GM19238 (cell line): ENCODE measurements at regions not wholly inside any gene's neighbourhood (a gene's known extent, or its start where the extent isn't known, plus 50 kb on each side); places are given as distances from the start of the nearest gene placed in this dataset.

ENCODE experiments used
- DNase-seq: peaks from one replicate; pipeline ENCODE4 v3.0.0; 2011; ENCODE audit warnings: low spot score; ENCODE audit not compliant: insufficient read length

GRCh38 chr2:67833632-67834031 is 229.2 kb downstream of the C1D start:
- DNase-seq: no peak

GRCh38 chr2:67834482-67834881 is 228.3 kb downstream of the C1D start:
- DNase-seq: no peak

- no peak for DNase-seq
Observed at GRCh38 chr2:67835266-67835665, 227.5 kb downstream of the C1D start.

- no peak for DNase-seq
Observed at GRCh38 chr2:67836866-67837265, 225.9 kb downstream of the C1D start.

GRCh38 chr2:67838205-67838604 is 224.6 kb downstream of the C1D start:
- no peak for DNase-seq

- DNase-seq: no peak
Observed at GRCh38 chr2:67839242-67839641, 223.6 kb downstream of the C1D start.

GRCh38 chr2:67839668-67840067 is 223.1 kb downstream of the C1D start:
- no peak for DNase-seq

GRCh38 chr2:67840460-67841068 is 222.2 kb downstream of the C1D start:
- peak; percentile 7 for DNase-seq

GRCh38 chr2:67841711-67842110 is 221.1 kb downstream of the C1D start:
- DNase-seq: no peak

- DNase-seq: no peak
Observed at GRCh38 chr2:67842375-67842959, 220.3 kb downstream of the C1D start.

GRCh38 chr2:67844024-67844540 is 218.7 kb downstream of the C1D start:
- DNase-seq: no peak

GRCh38 chr2:67845621-67846369 is 217.0 kb downstream of the C1D start:
- DNase-seq: no peak

- DNase-seq: peak; percentile 27
Observed at GRCh38 chr2:67846370-67847070, 216.3 kb downstream of the C1D start.

GRCh38 chr2:67848551-67849285 is 214.1 kb downstream of the C1D start:
- no peak for DNase-seq

- DNase-seq: no peak
Observed at GRCh38 chr2:67851016-67851415, 211.8 kb downstream of the C1D start.

GRCh38 chr2:67851956-67852824 is 210.6 kb downstream of the C1D start:
- DNase-seq: no peak

- no peak for DNase-seq
Observed at GRCh38 chr2:67854103-67854743, 208.6 kb downstream of the C1D start.

GRCh38 chr2:67854798-67855197 is 208.0 kb downstream of the C1D start:
- no peak for DNase-seq

GRCh38 chr2:67856866-67857265 is 205.9 kb downstream of the C1D start:
- DNase-seq: no peak

- no peak for DNase-seq
Observed at GRCh38 chr2:67857836-67858235, 205.0 kb downstream of the C1D start.
